NB4 (cell line): ENCODE measurements at regions not wholly inside any gene's neighbourhood (a gene's known extent, or its start where the extent isn't known, plus 50 kb on each side); places are given as distances from the start of the nearest gene placed in this dataset.

Experiments used
- MYC ChIP-seq: IDR thresholded peaks from 2 replicates; pipeline ENCODE4 v1.6.1; 2011; ENCODE audit warnings: low read depth, low read length
- POLR2A ChIP-seq: IDR thresholded peaks from 2 replicates; pipeline ENCODE4 v1.6.1; 2011; ENCODE audit warnings: mild to moderate bottlenecking; ENCODE audit not compliant: insufficient read length; ENCODE audit errors: extremely low read depth
- TF ChIP-seq, protein P1 (sequence below): IDR thresholded peaks from one replicate; pipeline ENCODE4 v1.5.1; 2012; ENCODE audit warnings: low read depth, low read length
- TF ChIP-seq, protein P2 (sequence below): IDR thresholded peaks from 2 replicates; pipeline ENCODE4 v1.6.1; 2011; ENCODE audit warnings: low read depth, low read length

- TF ChIP-seq, protein P1, sequence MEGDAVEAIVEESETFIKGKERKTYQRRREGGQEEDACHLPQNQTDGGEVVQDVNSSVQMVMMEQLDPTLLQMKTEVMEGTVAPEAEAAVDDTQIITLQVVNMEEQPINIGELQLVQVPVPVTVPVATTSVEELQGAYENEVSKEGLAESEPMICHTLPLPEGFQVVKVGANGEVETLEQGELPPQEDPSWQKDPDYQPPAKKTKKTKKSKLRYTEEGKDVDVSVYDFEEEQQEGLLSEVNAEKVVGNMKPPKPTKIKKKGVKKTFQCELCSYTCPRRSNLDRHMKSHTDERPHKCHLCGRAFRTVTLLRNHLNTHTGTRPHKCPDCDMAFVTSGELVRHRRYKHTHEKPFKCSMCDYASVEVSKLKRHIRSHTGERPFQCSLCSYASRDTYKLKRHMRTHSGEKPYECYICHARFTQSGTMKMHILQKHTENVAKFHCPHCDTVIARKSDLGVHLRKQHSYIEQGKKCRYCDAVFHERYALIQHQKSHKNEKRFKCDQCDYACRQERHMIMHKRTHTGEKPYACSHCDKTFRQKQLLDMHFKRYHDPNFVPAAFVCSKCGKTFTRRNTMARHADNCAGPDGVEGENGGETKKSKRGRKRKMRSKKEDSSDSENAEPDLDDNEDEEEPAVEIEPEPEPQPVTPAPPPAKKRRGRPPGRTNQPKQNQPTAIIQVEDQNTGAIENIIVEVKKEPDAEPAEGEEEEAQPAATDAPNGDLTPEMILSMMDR = no peak
- TF ChIP-seq POLR2A (no peak), MYC (no peak)
- TF ChIP-seq, protein P2, sequence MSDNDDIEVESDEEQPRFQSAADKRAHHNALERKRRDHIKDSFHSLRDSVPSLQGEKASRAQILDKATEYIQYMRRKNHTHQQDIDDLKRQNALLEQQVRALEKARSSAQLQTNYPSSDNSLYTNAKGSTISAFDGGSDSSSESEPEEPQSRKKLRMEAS = no peak
These were observed 188.8 kb upstream of the CWC22 start for GRCh38 chr2:180195847-180196246.
